Upper lobe of right lung (tissue), 1 donor: ENCODE measurements at regions not wholly inside any gene's neighbourhood (a gene's known extent, or its start where the extent isn't known, plus 50 kb on each side); places are given as distances from the start of the nearest gene placed in this dataset.
"Not testable (repeated sequence)": the region's sequence is repeated elsewhere in the genome, so short reads cannot be mapped to it uniquely, and the experiment has no call there.

Experiments
- ATAC-seq: fragments of 200-7000 bp; cut with Tn5 transposase; one replicate; pipeline ENCODE4 v1.9.1; 2020; ENCODE audit warnings: mild to moderate bottlenecking, moderate library complexity
- DNase-seq: peaks from one replicate; pipeline ENCODE4 v3.0.0-alpha.2; 2020
- H3K27ac ChIP-seq: fragments of 200-600 bp; one replicate; pipeline ENCODE4 v1.8.0; 2022
- H3K27me3 ChIP-seq: fragments of 200-600 bp; one replicate; pipeline ENCODE4 v1.8.0; 2022; ENCODE audit warnings: mild to moderate bottlenecking
- H3K36me3 ChIP-seq: fragments of 200-600 bp; one replicate; pipeline ENCODE4 v1.8.0; 2022
- H3K4me1 ChIP-seq: fragments of 200-600 bp; one replicate; pipeline ENCODE4 v1.8.0; 2022
- H3K4me3 ChIP-seq: fragments of 200-600 bp; one replicate; pipeline ENCODE4 v1.8.0; 2022; ENCODE audit warnings: mild to moderate bottlenecking
- H3K9me3 ChIP-seq: fragments of 200-600 bp; one replicate; pipeline ENCODE4 v1.8.0; 2022
- intact Hi-C: fragments of 100-400 bp; cut with DNase I; formaldehyde crosslinking; loops from one replicate; pipeline ENCODE4 v1.11.0; 2022
- TF ChIP-seq, protein P1 (sequence below): fragments of 200-600 bp; IDR thresholded peaks from one replicate; pipeline ENCODE4 v1.8.0; 2022; ENCODE audit warnings: antibody characterized with exemption
- donor health status: DM: no; HTN: yes; CAD: no; lungs with severe emphysema.

DNA sequence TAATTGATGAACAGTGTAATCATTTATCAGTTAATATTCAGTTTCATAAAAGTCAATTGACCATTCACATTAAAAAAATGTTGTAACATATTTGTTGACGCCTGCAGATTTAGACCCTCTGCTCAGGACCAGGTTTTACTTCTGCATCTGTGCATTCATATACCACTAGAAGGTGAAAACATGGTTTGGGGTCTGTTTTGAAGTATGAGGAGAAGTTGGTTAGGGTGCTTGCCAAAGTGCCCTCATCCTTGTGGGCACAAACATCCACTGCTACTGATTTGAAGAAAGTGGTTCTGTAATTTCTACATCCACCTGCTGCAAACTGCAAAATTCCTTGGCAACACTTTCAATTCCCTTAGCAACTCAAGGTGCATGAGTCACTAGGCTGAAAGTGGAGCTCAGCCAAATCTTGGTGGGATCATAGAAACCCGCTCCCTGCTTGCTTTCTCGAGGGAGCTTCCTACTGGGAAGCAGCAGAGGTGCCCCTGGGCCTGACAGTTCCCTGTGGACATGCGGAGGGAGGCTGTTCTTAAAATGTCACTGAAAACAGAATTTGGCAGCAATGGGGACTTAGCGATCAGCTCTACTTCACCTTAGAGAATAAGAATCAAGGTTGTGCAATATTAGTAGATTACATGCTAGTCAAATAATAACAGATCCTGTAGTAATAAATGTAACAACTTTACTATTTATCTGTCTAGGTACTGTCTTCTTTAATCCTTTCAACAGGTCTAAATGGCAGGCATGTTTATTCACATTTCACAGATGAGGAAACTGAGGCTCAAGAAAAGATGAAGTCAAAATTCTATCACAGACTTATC, 301.0 kb upstream of the TBL1XR1 start:
- H3K36me3 ChIP-seq: no peaks in the 10 kb centered on the region
- TF ChIP-seq, protein P1, sequence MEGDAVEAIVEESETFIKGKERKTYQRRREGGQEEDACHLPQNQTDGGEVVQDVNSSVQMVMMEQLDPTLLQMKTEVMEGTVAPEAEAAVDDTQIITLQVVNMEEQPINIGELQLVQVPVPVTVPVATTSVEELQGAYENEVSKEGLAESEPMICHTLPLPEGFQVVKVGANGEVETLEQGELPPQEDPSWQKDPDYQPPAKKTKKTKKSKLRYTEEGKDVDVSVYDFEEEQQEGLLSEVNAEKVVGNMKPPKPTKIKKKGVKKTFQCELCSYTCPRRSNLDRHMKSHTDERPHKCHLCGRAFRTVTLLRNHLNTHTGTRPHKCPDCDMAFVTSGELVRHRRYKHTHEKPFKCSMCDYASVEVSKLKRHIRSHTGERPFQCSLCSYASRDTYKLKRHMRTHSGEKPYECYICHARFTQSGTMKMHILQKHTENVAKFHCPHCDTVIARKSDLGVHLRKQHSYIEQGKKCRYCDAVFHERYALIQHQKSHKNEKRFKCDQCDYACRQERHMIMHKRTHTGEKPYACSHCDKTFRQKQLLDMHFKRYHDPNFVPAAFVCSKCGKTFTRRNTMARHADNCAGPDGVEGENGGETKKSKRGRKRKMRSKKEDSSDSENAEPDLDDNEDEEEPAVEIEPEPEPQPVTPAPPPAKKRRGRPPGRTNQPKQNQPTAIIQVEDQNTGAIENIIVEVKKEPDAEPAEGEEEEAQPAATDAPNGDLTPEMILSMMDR: no peak
- H3K27me3 ChIP-seq: no peaks in the 10 kb centered on the region
- peak; percentile 74 for ATAC-seq
- H3K9me3 ChIP-seq: no peaks in the 10 kb centered on the region
- no peak for DNase-seq
- intact Hi-C loops: no loop called here
- H3K27ac ChIP-seq: no peak overlapping the region
- H3K4me1 ChIP-seq: no peaks in the 10 kb centered on the region
- no peak overlapping the region for H3K4me3 ChIP-seq

DNA sequence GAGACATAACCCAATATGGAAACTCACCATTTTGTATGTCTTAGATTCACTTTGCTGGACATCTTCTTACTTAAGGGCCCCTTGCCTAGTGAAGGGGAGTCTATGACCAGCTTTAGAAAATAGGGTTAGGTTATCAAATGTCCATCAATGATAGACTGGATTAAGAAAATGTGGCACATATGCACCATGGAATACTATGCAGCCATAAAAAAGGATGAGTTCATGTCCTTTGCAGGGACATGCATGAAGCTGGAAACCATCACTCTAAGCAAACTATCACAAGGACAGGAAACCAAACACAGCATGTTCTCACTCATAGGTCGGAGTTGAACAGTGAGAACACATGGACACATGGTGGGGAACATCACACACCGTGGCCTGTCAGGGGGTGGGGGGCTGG, 301.8 kb upstream of the TBL1XR1 start:
- ATAC-seq, H3K9me3 ChIP-seq, H3K4me1 ChIP-seq, H3K27me3 ChIP-seq, DNase-seq, H3K36me3 ChIP-seq, intact Hi-C loops, H3K4me3 ChIP-seq, H3K27ac ChIP-seq: not testable (repeated sequence)

DNA sequence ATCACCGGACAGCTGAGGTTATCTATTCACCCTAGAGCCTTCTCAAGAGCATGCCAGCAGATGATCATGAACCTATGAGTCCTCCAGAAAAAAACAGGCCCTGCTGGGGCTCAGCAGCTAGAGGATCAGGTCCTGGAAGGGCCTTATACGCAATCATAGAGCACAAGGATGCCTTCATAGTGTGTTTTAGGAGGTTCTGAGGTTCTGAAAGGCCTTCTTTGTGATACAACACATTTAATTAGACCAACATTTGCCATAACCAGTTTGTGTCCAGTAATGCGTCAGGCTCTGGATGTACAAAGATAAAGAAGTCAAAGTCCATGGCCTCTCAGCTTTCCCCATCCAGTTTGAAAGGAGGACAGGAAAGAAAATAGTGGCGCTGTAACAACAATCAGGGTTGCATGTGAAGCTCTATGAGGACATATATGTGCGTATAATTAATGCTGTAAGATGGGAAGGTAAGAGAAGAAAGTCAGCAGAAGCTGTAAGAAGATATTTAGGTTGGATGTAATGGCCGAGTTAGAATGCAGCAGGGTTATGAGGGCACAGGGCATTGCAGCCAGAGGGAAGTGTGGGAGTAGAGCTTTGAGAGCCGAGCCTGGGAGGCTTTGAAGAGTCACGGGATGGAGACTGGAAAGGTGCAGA, 302.6 kb upstream of the TBL1XR1 start:
- no peak for DNase-seq
- Histone ChIP-seq H3K27me3 (no peaks in the 10 kb centered on the region), H3K9me3 (no peaks in the 10 kb centered on the region), H3K36me3 (no peaks in the 10 kb centered on the region), H3K27ac (no peak overlapping the region), H3K4me3 (no peak overlapping the region), H3K4me1 (no peaks in the 10 kb centered on the region)
- intact Hi-C loops: no loop called here
- TF ChIP-seq, protein P1: no peak
- ATAC-seq: no peak

DNA sequence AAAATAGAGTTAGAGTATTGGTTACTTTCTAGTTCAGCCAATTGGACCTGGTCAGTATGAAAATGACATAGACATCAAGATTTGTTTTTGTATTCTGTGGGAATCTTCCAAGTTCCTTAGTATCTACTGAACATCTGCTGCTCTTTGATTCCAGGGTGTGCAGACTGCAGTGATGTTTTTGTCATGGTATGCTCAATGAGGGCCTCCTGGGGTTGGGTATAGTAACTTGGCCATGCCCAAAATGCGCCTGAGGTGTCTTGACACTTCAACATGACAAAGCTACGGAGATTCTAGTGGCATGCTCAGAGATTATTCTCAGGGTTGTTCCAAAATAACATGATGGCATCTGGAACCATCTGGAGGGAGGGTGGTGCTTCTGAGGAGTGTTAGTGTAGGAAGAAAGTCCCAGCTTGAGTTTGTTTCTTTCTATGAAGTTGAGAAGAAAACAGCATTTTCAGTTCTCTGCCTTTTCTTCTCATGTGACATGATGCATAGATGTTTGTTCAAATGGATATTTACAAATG, 313.5 kb upstream of the TBL1XR1 start:
- intact Hi-C loops: no loop called here
- ATAC-seq: no peak
- TF ChIP-seq, protein P1: no peak

DNA sequence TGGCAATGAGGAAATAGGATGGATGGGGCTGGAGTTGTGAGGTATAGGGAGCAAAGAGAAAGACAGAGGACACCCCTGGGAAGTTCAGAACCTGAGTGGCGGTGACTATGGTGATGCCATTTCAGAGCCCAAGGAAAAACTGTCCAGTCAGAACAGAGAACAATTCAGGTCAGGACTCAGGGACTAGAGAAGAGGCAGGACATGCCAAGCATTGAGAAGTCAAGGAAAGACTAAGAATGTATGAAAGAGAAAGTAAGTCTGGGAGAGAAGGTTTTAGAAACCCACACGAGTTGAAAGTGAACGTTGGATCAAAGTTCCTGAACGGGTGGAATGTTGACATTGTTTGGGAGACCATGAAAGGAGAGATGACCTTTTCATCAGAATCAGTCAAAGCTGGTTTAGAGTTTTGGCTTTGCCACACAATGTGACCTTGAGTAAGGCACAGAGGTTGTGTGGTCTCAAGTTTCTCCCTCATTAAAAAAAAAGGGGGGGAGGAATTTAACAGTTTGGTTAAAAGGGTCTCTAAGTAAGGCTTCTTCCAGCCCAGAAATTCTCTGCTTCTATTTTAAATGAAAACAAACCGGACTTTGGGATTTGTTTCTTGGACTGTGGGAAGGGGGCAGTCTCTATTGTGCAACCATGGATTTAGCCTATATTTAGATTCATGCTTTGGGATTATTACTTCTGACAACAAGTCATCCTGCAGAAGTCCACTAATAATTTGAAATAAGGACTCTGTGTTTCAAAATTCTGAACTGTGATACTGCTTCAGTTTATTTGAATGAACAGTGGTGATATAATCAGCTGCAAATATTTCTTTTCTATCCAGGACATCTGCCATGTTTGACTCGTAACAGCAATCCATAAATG, 315.9 kb upstream of the TBL1XR1 start:
- H3K27me3 ChIP-seq: no peaks in the 10 kb centered on the region
- peaks cover 17% of the 10 kb centered on the region for H3K4me1 ChIP-seq
- TF ChIP-seq, protein P1: no peak
- peak overlapping the region; percentile 21 for H3K27ac ChIP-seq
- no peaks in the 10 kb centered on the region for H3K36me3 ChIP-seq
- intact Hi-C loops: no loop called here
- no peak for DNase-seq
- no peak for ATAC-seq
- no peaks in the 10 kb centered on the region for H3K9me3 ChIP-seq
- no peak overlapping the region for H3K4me3 ChIP-seq

More for the DNA sequence above, 313.5 kb upstream of the TBL1XR1 start:
- peaks cover 7% of the 10 kb centered on the region for H3K4me1 ChIP-seq
- no peaks in the 10 kb centered on the region for H3K27me3 ChIP-seq
- no peak overlapping the region for H3K4me3 ChIP-seq
- no peak for DNase-seq
- no peak overlapping the region for H3K27ac ChIP-seq
- no peaks in the 10 kb centered on the region for H3K9me3 ChIP-seq
- H3K36me3 ChIP-seq: no peaks in the 10 kb centered on the region
